H1 (cell line): ENCODE measurements at regions not wholly inside any gene's neighbourhood (a gene's known extent, or its start where the extent isn't known, plus 50 kb on each side); places are given as distances from the start of the nearest gene placed in this dataset.

ENCODE experiments used
- CTCF ChIA-PET: fragments of 300-600 bp; sonication (Branson Sonifier 250); formaldehyde crosslinking; loops from one replicate; lab custom pipeline; 2021; ENCODE audit not compliant: partially characterized antibody; lab: Charles Lee
- POLR2A ChIA-PET: fragments of 300-600 bp; sonication (Branson Sonifier 250); formaldehyde crosslinking; loops from one replicate; lab custom pipeline; 2021; ENCODE audit warnings: inconsistent platforms; ENCODE audit not compliant: partially characterized antibody; lab: Charles Lee
- DNase-seq, 2 experiments: peaks; one replicate each; pipeline versions ENCODE4 v3.0.0 to v3.0.0-alpha.2; 2010 to 2022; ENCODE audit warnings: low spot score in 2 of 2, low read depth in 1 of 2, mixed read lengths in 1 of 2
- FAIRE-seq: peaks from 2 replicates; lab custom pipeline; 2011; peaks lifted over from hg19 to GRCh38; lab: Jason Lieb, UNC
- H2AFZ ChIP-seq: 2 replicates; pipeline ENCODE4 v1.8.1; 2012; ENCODE audit warnings: low read length, inconsistent platforms
- H2AK5ac ChIP-seq: 2 replicates; pipeline ENCODE4 v1.6.1; 2013; ENCODE audit warnings: low read depth, low read length
- H2BK120ac ChIP-seq: replicated peaks from 2 replicates; pipeline ENCODE3; 2013; ENCODE audit warnings: low read depth, low read length, inconsistent platforms
- H2BK12ac ChIP-seq: 2 replicates; pipeline ENCODE4 v1.6.1; 2013; ENCODE audit warnings: low read depth, low read length
- H2BK15ac ChIP-seq: 2 replicates; pipeline ENCODE4 v1.6.1; 2013; ENCODE audit warnings: low read length
- H2BK20ac ChIP-seq: 2 replicates; pipeline ENCODE4 v1.6.1; 2013; ENCODE audit warnings: low read length
- H2BK5ac ChIP-seq: 2 replicates; pipeline ENCODE4 v1.6.1; 2013; ENCODE audit warnings: low read depth, low read length
- H3K14ac ChIP-seq: 2 replicates; pipeline ENCODE4 v1.6.1; 2013; ENCODE audit warnings: inconsistent platforms; ENCODE audit not compliant: insufficient read length
- H3K18ac ChIP-seq: 2 replicates; pipeline ENCODE4 v1.6.1; 2013; ENCODE audit warnings: low read length; ENCODE audit errors: extremely low read depth
- H3K23ac ChIP-seq: 2 replicates; pipeline ENCODE4 v1.6.1; 2013; ENCODE audit warnings: inconsistent platforms; ENCODE audit not compliant: insufficient read length
- H3K23me2 ChIP-seq: 2 replicates; pipeline ENCODE4 v1.6.1; 2013; ENCODE audit warnings: low read depth, low read length
- H3K27ac ChIP-seq: 2 replicates; pipeline ENCODE4 v1.6.1; 2011; ENCODE audit warnings: low read depth, low read length, inconsistent platforms
- H3K27me3 ChIP-seq, 4 experiments: replicated peaks in 1 of 4; 1 replicate in 1 of 4; 2 replicates in 3 of 4; pipeline versions ENCODE4 v1.6.1 to v1.8.1; 2011 to 2013; ENCODE audit warnings: low read length in 3 of 4, mild to moderate bottlenecking in 3 of 4, inconsistent platforms in 2 of 4, mixed read lengths in 2 of 4, moderate library complexity in 1 of 4; ENCODE audit not compliant: control insufficient read depth in 3 of 4, insufficient read depth in 3 of 4; ENCODE audit errors: extremely low read depth in 1 of 4
- H3K36me3 ChIP-seq, 4 experiments: 2 replicates each; pipeline versions ENCODE4 v1.6.1 to v1.8.1; 2011 to 2013; ENCODE audit warnings: mild to moderate bottlenecking in 4 of 4, low read length in 3 of 4, moderate library complexity in 2 of 4, control low read depth in 1 of 4, inconsistent platforms in 1 of 4; ENCODE audit not compliant: insufficient read depth in 4 of 4, control insufficient read depth in 2 of 4
- H3K4ac ChIP-seq: replicated peaks from 2 replicates; pipeline ENCODE3; 2013; ENCODE audit warnings: low read length, low read depth, mixed read lengths, inconsistent platforms; ENCODE audit not compliant: insufficient read length
- H3K4me1 ChIP-seq, 4 experiments: replicated peaks in 1 of 4; 1 replicate in 1 of 4; 2 replicates in 3 of 4; pipeline versions ENCODE4 v1.6.1 to v1.8.1; 2011 to 2013; ENCODE audit warnings: low read length in 3 of 4, inconsistent platforms in 2 of 4, mixed read lengths in 1 of 4; ENCODE audit not compliant: insufficient read depth in 4 of 4, control insufficient read depth in 3 of 4
- H3K4me2 ChIP-seq, 2 experiments: 2 replicates each; pipeline versions ENCODE4 v1.6.1 to v1.8.1; 2011 to 2013; ENCODE audit warnings: low read depth in 2 of 2, low read length in 2 of 2, control low read depth in 1 of 2, inconsistent platforms in 1 of 2, mild to moderate bottlenecking in 1 of 2; ENCODE audit not compliant: insufficient read depth in 1 of 2
- H3K4me3 ChIP-seq, 4 experiments: fragments of 200-600, 300-600 bp in 1 of 4; sonication (generic), shearing (Covaris generic), sonication (Bioruptor Twin) in 1 of 4; 2 replicates each; pipeline versions ENCODE4 v1.5.1 to v1.8.1; 2011 to 2016; ENCODE audit warnings: low read length in 4 of 4, low read depth in 3 of 4, control low read depth in 2 of 4, inconsistent platforms in 2 of 4, mild to moderate bottlenecking in 2 of 4, mixed read lengths in 1 of 4, moderate library complexity in 1 of 4; ENCODE audit not compliant: insufficient read depth in 2 of 4; ENCODE audit errors: extremely low read depth in 1 of 4
- H3K56ac ChIP-seq: replicated peaks from 2 replicates; pipeline ENCODE3; 2013; ENCODE audit warnings: low read depth, mild to moderate bottlenecking, mixed read lengths, low read length, inconsistent platforms; ENCODE audit not compliant: insufficient read length
- H3K79me1 ChIP-seq: 2 replicates; pipeline ENCODE4 v1.6.1; 2013; ENCODE audit warnings: low read depth, low read length, control low read depth
- H3K79me2 ChIP-seq, 2 experiments: 2 replicates each; pipeline versions ENCODE4 v1.6.1 to v1.8.1; 2012 to 2013; ENCODE audit warnings: low read length in 2 of 2, mild to moderate bottlenecking in 2 of 2, inconsistent platforms in 1 of 2; ENCODE audit not compliant: insufficient read depth in 2 of 2, control insufficient read depth in 1 of 2
- H3K9ac ChIP-seq, 4 experiments: replicated peaks in 1 of 4; 1 replicate in 1 of 4; 2 replicates in 3 of 4; pipeline versions ENCODE4 v1.6.1 to v1.8.1; 2011 to 2013; ENCODE audit warnings: low read depth in 3 of 4, low read length in 3 of 4, control low read depth in 2 of 4, mild to moderate bottlenecking in 2 of 4, moderate library complexity in 2 of 4, inconsistent platforms in 1 of 4; ENCODE audit errors: extremely low read depth in 1 of 4
- H3K9me3 ChIP-seq, 2 experiments: 2 replicates each; pipeline versions ENCODE4 v1.6.1 to v1.8.1; 2012 to 2013; ENCODE audit warnings: mild to moderate bottlenecking in 2 of 2, moderate library complexity in 2 of 2, control low read depth in 1 of 2, inconsistent platforms in 1 of 2, low read depth in 1 of 2, low read length in 1 of 2, mixed read lengths in 1 of 2; ENCODE audit not compliant: insufficient read depth in 2 of 2
- H4K20me1 ChIP-seq, 2 experiments: replicated peaks in 1 of 2; 2 replicates each; pipeline versions ENCODE3 to v1.8.1; 2011 to 2013; ENCODE audit warnings: inconsistent platforms in 2 of 2, low read length in 2 of 2, mild to moderate bottlenecking in 1 of 2; ENCODE audit not compliant: insufficient read depth in 2 of 2, control insufficient read depth in 1 of 2
- H4K5ac ChIP-seq: 2 replicates; pipeline ENCODE4 v1.6.1; 2013; ENCODE audit warnings: low read length, low read depth, mixed read lengths, inconsistent platforms; ENCODE audit not compliant: insufficient read length
- H4K8ac ChIP-seq: 2 replicates; pipeline ENCODE4 v1.8.0; 2013; ENCODE audit warnings: mild to moderate bottlenecking, moderate library complexity, low read length, inconsistent platforms; ENCODE audit not compliant: insufficient read depth; ENCODE audit errors: extremely low read depth
- H4K91ac ChIP-seq: replicated peaks from 2 replicates; pipeline ENCODE3; 2013; ENCODE audit warnings: low read length, mixed read lengths, inconsistent platforms; ENCODE audit not compliant: insufficient read length
- BCL11A ChIP-seq, 2 experiments: IDR thresholded peaks; one replicate each; pipeline ENCODE4 v1.6.1; 2011; ENCODE audit warnings: low read depth in 2 of 2, low read length in 2 of 2, mild to moderate bottlenecking in 2 of 2
- BRCA1 ChIP-seq: IDR thresholded peaks from 2 replicates; pipeline ENCODE4 v1.6.1; 2012; ENCODE audit warnings: low read depth, low read length, improper control_type of control experiment
- NRF1 ChIP-seq: IDR thresholded peaks from 2 replicates; pipeline ENCODE4 v1.6.1; 2011; ENCODE audit warnings: mild to moderate bottlenecking, low read depth, low read length, improper control_type of control experiment
- RBBP5 ChIP-seq: IDR thresholded peaks from 2 replicates; pipeline ENCODE4 v1.7.1; 2012; ENCODE audit warnings: low read depth, mild to moderate bottlenecking, inconsistent platforms, low read length, moderate library complexity, borderline replicate concordance
- SUZ12 ChIP-seq: fragments of 200-600 bp; sonication (generic); IDR thresholded peaks from 2 replicates; pipeline ENCODE4 v1.6.1; 2012; ENCODE audit warnings: mild to moderate bottlenecking, inconsistent platforms, low read length, moderate library complexity, mixed read lengths
- TCF12 ChIP-seq: IDR thresholded peaks from 2 replicates; pipeline ENCODE4 v1.6.1; 2011; ENCODE audit warnings: low read depth, mild to moderate bottlenecking, low read length
- ZNF274 ChIP-seq: IDR thresholded peaks from 2 replicates; pipeline ENCODE4 v1.7.0; 2012; ENCODE audit warnings: low read length, borderline replicate concordance; ENCODE audit errors: extremely low read depth
- WGBS, 2 experiments: shearing (Covaris generic) in 1 of 2; methylation state at CpG; one replicate each; pipeline versions ENCODE4 v1.1.6 to v1.1.7; 2013 to 2015; ENCODE audit warnings: low lambda C conversion rate in 2 of 2, mixed read lengths in 2 of 2, inconsistent platforms in 1 of 2, low coverage in 1 of 2, missing lambda C conversion rate in 1 of 2; ENCODE audit not compliant: insufficient replicate concordance in 2 of 2, insufficient coverage in 1 of 2, insufficient read length in 1 of 2; ENCODE audit errors: extremely low coverage in 1 of 2, missing lambda C conversion rate in 1 of 2; 5-methylcytosine and 5-hydroxymethylcytosine counted together

DNA sequence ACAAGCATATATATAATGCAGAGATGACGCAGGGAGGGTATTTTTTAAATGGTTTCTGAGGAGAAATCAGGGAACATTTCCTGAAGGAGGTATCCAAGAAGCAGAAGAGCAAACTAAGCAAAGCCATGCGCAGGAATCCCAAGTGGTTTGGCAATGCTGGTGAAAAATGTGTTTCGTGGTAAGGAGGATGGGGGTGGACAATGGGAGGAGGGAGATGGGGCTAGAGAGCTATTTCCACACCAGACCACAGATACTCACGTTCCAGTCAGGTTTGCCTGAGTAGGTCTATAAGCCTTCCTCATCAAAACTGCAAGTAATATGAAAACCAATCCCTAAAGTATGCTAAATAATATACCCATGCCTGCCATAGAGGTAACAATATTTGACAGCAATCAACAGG is 223.7 kb upstream of the MKLN1 start:
- H3K18ac ChIP-seq: no peak overlapping the region
- no peak for DNase-seq
- no peak overlapping the region for H3K56ac ChIP-seq
- no peak overlapping the region for H3K4ac ChIP-seq
- no peaks in the 10 kb centered on the region; the same call in 1 of the 2 replicates for H3K79me1 ChIP-seq
- no peak overlapping the region for H3K27ac ChIP-seq
- no peak overlapping the region for H2BK15ac ChIP-seq
- peaks cover 0 to 3% (median 0%) of the 10 kb centered on the region in 4 experiments; a peak in 1 of 8 replicates for H3K36me3 ChIP-seq
- no peak overlapping the region for H4K5ac ChIP-seq
- peaks cover 23% of the 10 kb centered on the region; the same call in 1 of the 2 replicates for H3K23me2 ChIP-seq
- H2BK120ac ChIP-seq: no peak overlapping the region
- H2BK12ac ChIP-seq: no peak overlapping the region
- H2AFZ ChIP-seq: no peak overlapping the region
- H2AK5ac ChIP-seq: no peak overlapping the region
- H3K4me2 ChIP-seq: no peak overlapping the region
- peaks cover 4 to 14% (median 8%) of the 10 kb centered on the region in 4 experiments; a peak in 5 of 7 replicates for H3K4me1 ChIP-seq
- H4K8ac ChIP-seq: no peak overlapping the region
- WGBS, 2 experiments: 91% methylated on average over 4 of the region's 4 CpGs; no CpG with 5 or more reads in 1 of the 2 experiments
- H2BK20ac ChIP-seq: no peak overlapping the region
- peaks cover under 1 to 48% of the 10 kb centered on the region in 2 experiments; a peak in 3 of 4 replicates for H3K79me2 ChIP-seq
- H3K23ac ChIP-seq: no peak overlapping the region
- H3K9me3 ChIP-seq: no peaks in the 10 kb centered on the region
- H3K14ac ChIP-seq: no peak overlapping the region
- TF ChIP-seq NRF1 (no peak), RBBP5 (no peak), BCL11A (IDR thresholded peaks at IDR 0.05; ENCODE audit: low read depth in 2 of 2, low read length in 2 of 2) (no peak), ZNF274 (no peak), BRCA1 (no peak), SUZ12 (no peak), TCF12 (no peak)
- TF ChIP-seq, all 59 proteins: peak for 0
- H3K4me3 ChIP-seq: no peak overlapping the region
- H3K27me3 ChIP-seq: peaks cover 0 to 7% (median 5%) of the 10 kb centered on the region in 4 experiments; a peak in 6 of 7 replicates
- H4K91ac ChIP-seq: no peak overlapping the region
- ChIA-PET CTCF (interaction anchor here (1.0 kb wide), 1 partner anchor 12 kb away, joined by 3 read pairs; no protein-coding TSS in a partner anchor), POLR2A (no interaction called here)
- H3K9ac ChIP-seq: no peak overlapping the region
- H2BK5ac ChIP-seq: no peak overlapping the region
- no peak for FAIRE-seq
- peaks cover 2 to 3% of the 10 kb centered on the region in 2 experiments for H4K20me1 ChIP-seq
